Mammary epithelial cell (primary cell): ENCODE measurements at regions not wholly inside any gene's neighbourhood (a gene's known extent, or its start where the extent isn't known, plus 50 kb on each side); places are given as distances from the start of the nearest gene placed in this dataset.

Experiments
- EZH2 ChIP-seq: IDR thresholded peaks from 2 replicates; pipeline ENCODE4 v1.6.1; 2012; ENCODE audit warnings: low read length, inconsistent platforms, borderline replicate concordance
- TF ChIP-seq, protein P1 (sequence below), 2 donors: IDR thresholded peaks in 1 of 2; conservative IDR thresholded peaks in 1 of 2; 2 replicates each; pipeline ENCODE4 v1.5.1; 2011 to 2012; ENCODE audit warnings: inconsistent platforms in 2 of 2, low read length in 2 of 2, mild to moderate bottlenecking in 2 of 2, control low read depth in 1 of 2, low read depth in 1 of 2; ENCODE audit not compliant: insufficient read depth in 1 of 2; ENCODE audit errors: extremely low read depth in 1 of 2

DNA sequence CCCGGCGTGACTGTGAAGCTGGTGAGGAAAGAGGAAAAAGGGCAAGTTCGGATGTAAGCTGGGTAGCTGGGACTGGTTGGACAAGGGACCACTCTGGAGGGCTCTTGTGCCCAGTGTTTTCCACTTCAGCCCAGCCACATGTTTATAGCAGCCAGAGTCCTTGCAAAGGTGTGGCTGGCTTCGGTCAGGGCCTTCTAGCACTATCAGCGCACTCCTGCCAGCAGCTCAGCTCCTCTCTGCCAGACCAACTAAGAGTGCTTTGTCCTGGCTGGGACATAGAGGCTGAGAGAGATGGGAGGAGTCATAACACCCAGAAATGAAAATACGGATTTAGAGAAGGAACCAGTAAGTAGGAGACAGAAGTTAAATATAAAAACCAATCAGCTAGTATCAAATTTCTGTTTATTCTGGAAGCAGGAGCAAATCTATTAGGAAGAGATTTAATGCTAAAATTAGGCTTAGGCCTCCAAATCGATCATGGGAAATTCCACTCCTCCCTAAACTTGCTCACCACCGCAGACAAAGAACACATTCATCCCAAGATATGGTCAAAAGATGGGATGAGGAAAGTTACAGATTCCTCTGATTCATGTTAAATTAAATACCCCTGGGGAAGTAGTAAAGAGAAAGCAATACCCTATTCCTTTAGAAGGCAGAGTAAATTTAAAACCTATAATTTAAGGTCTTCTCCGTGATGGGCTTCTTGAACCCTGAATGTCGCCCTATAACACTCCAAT is 135.0 kb downstream of the RALA start:
- no peak for TF ChIP-seq EZH2
- TF ChIP-seq, protein P1, sequence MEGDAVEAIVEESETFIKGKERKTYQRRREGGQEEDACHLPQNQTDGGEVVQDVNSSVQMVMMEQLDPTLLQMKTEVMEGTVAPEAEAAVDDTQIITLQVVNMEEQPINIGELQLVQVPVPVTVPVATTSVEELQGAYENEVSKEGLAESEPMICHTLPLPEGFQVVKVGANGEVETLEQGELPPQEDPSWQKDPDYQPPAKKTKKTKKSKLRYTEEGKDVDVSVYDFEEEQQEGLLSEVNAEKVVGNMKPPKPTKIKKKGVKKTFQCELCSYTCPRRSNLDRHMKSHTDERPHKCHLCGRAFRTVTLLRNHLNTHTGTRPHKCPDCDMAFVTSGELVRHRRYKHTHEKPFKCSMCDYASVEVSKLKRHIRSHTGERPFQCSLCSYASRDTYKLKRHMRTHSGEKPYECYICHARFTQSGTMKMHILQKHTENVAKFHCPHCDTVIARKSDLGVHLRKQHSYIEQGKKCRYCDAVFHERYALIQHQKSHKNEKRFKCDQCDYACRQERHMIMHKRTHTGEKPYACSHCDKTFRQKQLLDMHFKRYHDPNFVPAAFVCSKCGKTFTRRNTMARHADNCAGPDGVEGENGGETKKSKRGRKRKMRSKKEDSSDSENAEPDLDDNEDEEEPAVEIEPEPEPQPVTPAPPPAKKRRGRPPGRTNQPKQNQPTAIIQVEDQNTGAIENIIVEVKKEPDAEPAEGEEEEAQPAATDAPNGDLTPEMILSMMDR (conservative IDR thresholded peaks at IDR 0.05 in 1 of 2, IDR thresholded peaks at IDR 0.05 in 1 of 2; ENCODE audit: extremely low read depth in 1 of 2, insufficient read depth in 1 of 2, low read depth in 1 of 2, low read length in 2 of 2): no peak
